HG03521 (cell line): ENCODE measurements at regions not wholly inside any gene's neighbourhood (a gene's known extent, or its start where the extent isn't known, plus 50 kb on each side); places are given as distances from the start of the nearest gene placed in this dataset.
"Not testable (repeated sequence)": the region's sequence is repeated elsewhere in the genome, so short reads cannot be mapped to it uniquely, and the experiment has no call there.

Source experiments
- ATAC-seq: cut with Tn5 transposase; IDR thresholded peaks from one replicate; pipeline ENCODE4 v1.9.1; 2021; ENCODE audit warnings: mild to moderate bottlenecking, moderate library complexity; ENCODE audit not compliant: unreplicated experiment

GRCh38 chr15:22238959-22239805 lies 158.9 kb downstream of the OR4M2 start:
- not testable (repeated sequence) for ATAC-seq

GRCh38 chr15:22239806-22240180 lies 159.5 kb downstream of the OR4M2 start:
- ATAC-seq: no peak

- ATAC-seq: no peak
Observed at GRCh38 chr15:22240403-22240802, 160.1 kb downstream of the OR4M2 start.

GRCh38 chr15:22240986-22241385 lies 160.7 kb downstream of the OR4M2 start:
- no peak for ATAC-seq

- no peak for ATAC-seq
Observed at GRCh38 chr15:22241451-22241850, 161.1 kb downstream of the OR4M2 start.

- ATAC-seq: not testable (repeated sequence)
Observed at GRCh38 chr15:22242311-22242710, 162.0 kb downstream of the OR4M2 start.

- ATAC-seq: no peak
Observed at GRCh38 chr15:22243440-22244130, 163.3 kb downstream of the OR4M2 start.

- ATAC-seq: not testable (repeated sequence)
Observed at GRCh38 chr15:22249511-22249910, 169.2 kb downstream of the OR4M2 start.

GRCh38 chr15:22250501-22251290 lies 170.4 kb downstream of the OR4M2 start:
- ATAC-seq: not testable (repeated sequence)

- ATAC-seq: no peak
Observed at GRCh38 chr15:22251422-22251821, 171.1 kb downstream of the OR4M2 start.

GRCh38 chr15:22252047-22252446 lies 171.7 kb downstream of the OR4M2 start:
- ATAC-seq: not testable (repeated sequence)

- ATAC-seq: not testable (repeated sequence)
Observed at GRCh38 chr15:22252521-22252920, 172.2 kb downstream of the OR4M2 start.

GRCh38 chr15:22253002-22253675 lies 172.8 kb downstream of the OR4M2 start:
- ATAC-seq: not testable (repeated sequence)

- no peak for ATAC-seq
Observed at GRCh38 chr15:22253676-22254408, 173.5 kb downstream of the OR4M2 start.

- ATAC-seq: not testable (repeated sequence)
Observed at GRCh38 chr15:22254409-22255045, 174.2 kb downstream of the OR4M2 start.

- ATAC-seq: not testable (repeated sequence)
Observed at GRCh38 chr15:22255606-22256005, 175.3 kb downstream of the OR4M2 start.

- not testable (repeated sequence) for ATAC-seq
Observed at GRCh38 chr15:22256389-22257046, 176.2 kb downstream of the OR4M2 start.

GRCh38 chr15:22257047-22258008 lies 177.0 kb downstream of the OR4M2 start:
- ATAC-seq: no peak
